ENCODE measurements at regions not wholly inside any gene's neighbourhood (a gene's known extent, or its start where the extent isn't known, plus 50 kb on each side); places are given as distances from the start of the nearest gene placed in this dataset.

DNA sequence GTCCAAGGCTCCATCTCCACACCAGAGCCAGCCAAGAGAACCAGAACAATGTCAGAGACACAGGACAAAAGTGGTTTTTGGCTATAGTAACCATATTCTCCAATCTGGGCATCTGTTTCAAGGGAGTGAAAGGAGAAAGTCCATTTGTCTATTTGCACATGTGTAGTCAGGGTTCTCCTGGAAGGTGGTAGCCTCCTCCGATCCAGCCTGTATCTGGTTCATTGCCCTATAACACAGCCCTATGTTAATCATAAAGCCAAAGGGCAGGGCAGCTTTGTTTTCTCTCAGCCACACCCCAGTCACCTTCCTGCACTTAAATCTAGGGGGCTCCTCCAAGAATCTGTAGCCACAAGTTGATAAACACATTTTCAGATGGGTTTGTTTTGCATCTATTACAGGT is 128.1 kb upstream of the ADPGK start:
- Histone ChIP-seq H3K4me1 (ENCODE audit: insufficient read depth, low read length, poor library complexity, severe bottlenecking) (no peaks in the 10 kb centered on the region), H3K27me3 (replicated peaks; ENCODE audit: insufficient read depth, low read depth, low read length, poor library complexity) (peaks cover 4% of the 10 kb centered on the region), H3K4me3 (ENCODE audit: low read depth, low read length, poor library complexity, severe bottlenecking) (no peak overlapping the region), H3K9me3 (ENCODE audit: low read depth, low read length, poor library complexity, severe bottlenecking) (no peaks in the 10 kb centered on the region), H3K36me3 (ENCODE audit: insufficient read depth, low read length, poor library complexity, severe bottlenecking) (no peaks in the 10 kb centered on the region), H3K27ac (ENCODE audit: low read depth, low read length, poor library complexity, severe bottlenecking) (no peak overlapping the region)
- ChIA-PET CTCF (no interaction called here), POLR2A (ENCODE audit: low non-redundant PET) (no interaction called here)
- no TSS peak for BruUV-seq (replicated peaks)
- no peak for TF ChIP-seq CTCF (conservative IDR thresholded peaks at IDR 0.05; ENCODE audit: low read depth, low read length)
- TF ChIP-seq EZH2 (IDR thresholded peaks at IDR 0.05; ENCODE audit: borderline replicate concordance, low read depth, low read length, poor library complexity, severe bottlenecking), result no peak
- DNase-seq (ENCODE audit: low spot score), result no peak
- intact Hi-C loops (cut with micrococcal nuclease; ENCODE audit: unreplicated experiment), result no loop called here

DNA sequence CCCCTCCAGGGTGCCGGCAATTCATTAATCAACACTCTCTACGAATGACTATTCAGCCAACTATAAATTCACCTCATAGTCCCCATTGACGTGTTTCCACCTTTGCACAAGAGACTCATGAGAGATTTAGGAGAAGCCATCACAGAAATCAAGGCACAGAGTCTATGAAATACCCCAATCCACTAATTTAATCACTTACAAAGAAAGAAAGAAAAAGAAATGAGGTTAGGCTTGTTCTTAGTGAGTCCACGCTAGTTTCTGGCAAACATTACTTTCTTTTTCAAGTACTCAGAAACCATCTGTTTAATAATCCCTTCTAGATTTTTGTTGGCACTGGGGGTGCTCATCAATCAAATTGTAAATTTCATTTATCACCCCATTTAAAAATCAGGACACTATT is 125.2 kb upstream of the ADPGK start:
- Histone ChIP-seq H3K27ac (ENCODE audit: low read depth, low read length, poor library complexity, severe bottlenecking) (no peak overlapping the region), H3K27me3 (replicated peaks; ENCODE audit: insufficient read depth, low read depth, low read length, poor library complexity) (peaks cover 4% of the 10 kb centered on the region), H3K4me3 (ENCODE audit: low read depth, low read length, poor library complexity, severe bottlenecking) (no peak overlapping the region), H3K36me3 (ENCODE audit: insufficient read depth, low read length, poor library complexity, severe bottlenecking) (no peaks in the 10 kb centered on the region), H3K9me3 (ENCODE audit: low read depth, low read length, poor library complexity, severe bottlenecking) (no peaks in the 10 kb centered on the region), H3K4me1 (ENCODE audit: insufficient read depth, low read length, poor library complexity, severe bottlenecking) (no peaks in the 10 kb centered on the region)
- TF ChIP-seq EZH2 (IDR thresholded peaks at IDR 0.05; ENCODE audit: borderline replicate concordance, low read depth, low read length, poor library complexity, severe bottlenecking) (no peak), CTCF (conservative IDR thresholded peaks at IDR 0.05; ENCODE audit: low read depth, low read length) (no peak)
- no peak for DNase-seq (ENCODE audit: low spot score)
- CTCF ChIA-PET, result no interaction called here
- intact Hi-C loops (cut with micrococcal nuclease; ENCODE audit: unreplicated experiment), result no loop called here
- BruUV-seq (replicated peaks), result no TSS peak
- POLR2A ChIA-PET (ENCODE audit: low non-redundant PET), result no interaction called here

DNA sequence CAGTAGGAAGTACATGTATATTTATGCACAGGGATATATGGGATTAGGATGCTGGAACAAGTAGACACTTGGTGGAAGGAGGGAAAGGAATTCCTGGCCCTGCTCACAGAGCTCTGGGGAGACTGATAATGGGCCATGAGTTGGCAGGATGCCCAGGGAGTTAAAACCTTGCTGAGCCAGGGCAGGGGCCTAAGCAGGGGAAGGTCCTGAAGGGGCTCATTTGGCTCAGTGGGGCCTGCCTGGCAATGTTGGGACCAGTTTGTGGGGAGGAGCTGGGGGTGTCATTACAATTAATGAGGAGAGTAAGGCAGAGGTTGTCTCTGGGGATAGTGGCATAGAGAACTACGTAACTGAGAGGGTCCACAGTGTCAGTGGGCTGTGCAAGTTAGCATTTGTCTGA is 124.2 kb upstream of the ADPGK start:
- no TSS peak for BruUV-seq (replicated peaks)
- peaks cover 11% of the 10 kb centered on the region for H3K27me3 ChIP-seq (replicated peaks; ENCODE audit: insufficient read depth, low read depth, low read length, poor library complexity)
- no peaks in the 10 kb centered on the region for H3K36me3 ChIP-seq (ENCODE audit: insufficient read depth, low read length, poor library complexity, severe bottlenecking)
- no peaks in the 10 kb centered on the region for H3K9me3 ChIP-seq (ENCODE audit: low read depth, low read length, poor library complexity, severe bottlenecking)
- intact Hi-C loops (cut with micrococcal nuclease; ENCODE audit: unreplicated experiment), result no loop called here
- no peak overlapping the region for H3K4me3 ChIP-seq (ENCODE audit: low read depth, low read length, poor library complexity, severe bottlenecking)
- peak; percentile 57 for DNase-seq (ENCODE audit: low spot score)
- POLR2A ChIA-PET (ENCODE audit: low non-redundant PET), result no interaction called here
- TF ChIP-seq EZH2 (IDR thresholded peaks at IDR 0.05; ENCODE audit: borderline replicate concordance, low read depth, low read length, poor library complexity, severe bottlenecking), result no peak
- TF ChIP-seq CTCF (conservative IDR thresholded peaks at IDR 0.05; ENCODE audit: low read depth, low read length), result no peak
- H3K4me1 ChIP-seq (ENCODE audit: insufficient read depth, low read length, poor library complexity, severe bottlenecking), result no peaks in the 10 kb centered on the region
- H3K27ac ChIP-seq (ENCODE audit: low read depth, low read length, poor library complexity, severe bottlenecking), result no peak overlapping the region
- CTCF ChIA-PET, result interaction anchor here (0.6 kb wide), 1 partner anchor 330 kb away, joined by 6 read pairs; no protein-coding TSS in a partner anchor
